Activated CD4-positive, alpha-beta T cell treated with anti-CD3 and anti-CD28 coated beads for 36 hours (primary cell): ENCODE measurements at regions not wholly inside any gene's neighbourhood (a gene's known extent, or its start where the extent isn't known, plus 50 kb on each side); places are given as distances from the start of the nearest gene placed in this dataset.

Source experiments
- ATAC-seq: fragments of 200-7000 bp; cut with Tn5 transposase; one replicate; pipeline ENCODE4 v1.10.0; 2021; ENCODE audit warnings: mild to moderate bottlenecking, moderate library complexity
- CTCF ChIA-PET: fragments of 350-600 bp; sonication (Branson Sonifier 250); formaldehyde crosslinking; loops from one replicate; lab custom pipeline; 2021; ENCODE audit warnings: antibody characterized with exemption; lab: Charles Lee
- POLR2A ChIA-PET: fragments of 350-600 bp; sonication (Branson Sonifier 250); formaldehyde crosslinking; loops from one replicate; lab custom pipeline; 2021; ENCODE audit warnings: antibody characterized with exemption, inconsistent platforms; lab: Charles Lee
- DNase-seq: peaks from one replicate; pipeline ENCODE4 v3.0.0-alpha.2; 2020
- H3K27ac Mint-ChIP-seq: one replicate; pipeline ENCODE4 v1.8.0; 2021; ENCODE audit warnings: mixed read lengths
- H3K27me3 Mint-ChIP-seq: one replicate; pipeline ENCODE4 v1.8.0; 2021; ENCODE audit warnings: mixed read lengths
- H3K36me3 Mint-ChIP-seq: one replicate; pipeline ENCODE4 v1.8.0; 2021; ENCODE audit warnings: low read depth, mixed read lengths
- H3K4me1 Mint-ChIP-seq: one replicate; pipeline ENCODE4 v1.8.0; 2021; ENCODE audit warnings: mixed read lengths
- H3K4me3 Mint-ChIP-seq: one replicate; pipeline ENCODE4 v1.8.0; 2021; ENCODE audit warnings: mild to moderate bottlenecking, moderate library complexity, mixed read lengths
- H3K9me3 Mint-ChIP-seq: one replicate; pipeline ENCODE4 v1.8.0; 2021; ENCODE audit warnings: low read depth, mixed read lengths
- intact Hi-C, 2 experiments: fragments of 100-400 bp; cut with DNase I in 1 of 2; cut with micrococcal nuclease in 1 of 2; formaldehyde crosslinking; loops; one replicate each; pipeline versions ENCODE4 v1.14.2 to v1.15.1; 2022 to 2024; cut with DNase I, micrococcal nuclease

DNA sequence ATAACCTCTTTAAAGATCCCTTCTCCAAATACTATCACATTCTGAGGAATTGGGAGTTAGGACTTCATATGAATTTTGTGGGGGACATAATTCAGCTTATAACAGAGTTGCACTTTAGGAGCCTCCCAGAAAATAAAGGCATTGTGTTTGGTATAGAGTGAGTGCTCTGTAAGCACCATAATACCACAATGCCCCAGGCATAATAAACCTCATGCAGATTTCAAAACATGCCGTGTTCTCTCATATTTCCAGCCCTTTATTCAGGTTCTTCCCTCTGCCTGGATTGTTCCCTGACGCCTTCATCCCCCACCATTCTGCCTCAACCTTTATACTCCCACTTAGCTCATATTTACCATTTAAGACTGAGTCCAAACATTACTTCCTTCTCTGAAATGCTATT lies 398.8 kb upstream of the FAT3 start:
- Mint-ChIP-seq H3K27me3 (no peaks in the 10 kb centered on the region), H3K36me3 (no peaks in the 10 kb centered on the region), H3K27ac (no peak overlapping the region), H3K4me3 (no peak overlapping the region), H3K9me3 (peaks cover 3% of the 10 kb centered on the region), H3K4me1 (no peaks in the 10 kb centered on the region)
- no peak for DNase-seq
- ChIA-PET CTCF (interaction anchor here (0.7 kb wide), 1 partner anchor 1652 kb away, joined by 4 read pairs; no protein-coding TSS in a partner anchor), POLR2A (no interaction called here)
- intact Hi-C loops = no loop called here
- no peak for ATAC-seq

DNA sequence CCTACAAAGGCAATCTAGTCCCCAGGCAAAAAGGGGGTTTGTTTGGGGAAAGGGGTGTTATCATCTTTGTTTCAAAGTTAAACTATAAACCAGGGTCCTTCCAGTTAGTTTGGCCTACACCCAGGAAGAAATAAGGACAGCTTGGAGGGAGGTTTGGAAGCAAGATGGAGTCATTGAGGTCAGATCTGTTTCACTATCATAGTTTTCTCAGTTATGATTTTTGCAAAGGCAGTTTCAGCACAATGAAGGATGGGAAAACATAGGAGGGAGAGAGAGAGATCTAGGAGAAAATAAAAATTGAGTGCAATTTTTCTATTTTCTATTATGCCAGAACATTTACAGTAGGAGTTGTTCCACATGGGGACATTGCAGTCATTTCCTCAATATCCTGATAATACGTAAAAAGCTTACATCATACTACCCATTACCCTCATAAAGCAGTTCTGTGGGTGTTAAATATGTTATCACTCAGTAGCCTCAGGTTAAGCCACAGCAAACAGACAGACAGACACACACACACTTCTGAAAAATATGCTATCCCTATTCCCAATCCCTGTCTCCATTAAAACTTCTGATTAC lies 401.3 kb upstream of the FAT3 start:
- no peaks in the 10 kb centered on the region for H3K27me3 Mint-ChIP-seq
- no peaks in the 10 kb centered on the region for H3K9me3 Mint-ChIP-seq
- ATAC-seq (no peak), DNase-seq (no peak)
- CTCF ChIA-PET = no interaction called here
- POLR2A ChIA-PET = no interaction called here
- intact Hi-C loops = no loop called here
- no peaks in the 10 kb centered on the region for H3K4me1 Mint-ChIP-seq
- H3K36me3 Mint-ChIP-seq = no peaks in the 10 kb centered on the region
- H3K4me3 Mint-ChIP-seq = no peak overlapping the region
- H3K27ac Mint-ChIP-seq = no peak overlapping the region

GRCh38 chr11:91822805-91823204 lies 401.8 kb upstream of the FAT3 start:
- Mint-ChIP-seq H3K4me3 (no peak overlapping the region), H3K9me3 (no peaks in the 10 kb centered on the region), H3K27me3 (no peaks in the 10 kb centered on the region), H3K4me1 (no peaks in the 10 kb centered on the region), H3K27ac (no peak overlapping the region), H3K36me3 (no peaks in the 10 kb centered on the region)
- no peak for ATAC-seq
- no peak for DNase-seq
- CTCF ChIA-PET = no interaction called here
- intact Hi-C loops = no loop called here
- POLR2A ChIA-PET = no interaction called here

DNA sequence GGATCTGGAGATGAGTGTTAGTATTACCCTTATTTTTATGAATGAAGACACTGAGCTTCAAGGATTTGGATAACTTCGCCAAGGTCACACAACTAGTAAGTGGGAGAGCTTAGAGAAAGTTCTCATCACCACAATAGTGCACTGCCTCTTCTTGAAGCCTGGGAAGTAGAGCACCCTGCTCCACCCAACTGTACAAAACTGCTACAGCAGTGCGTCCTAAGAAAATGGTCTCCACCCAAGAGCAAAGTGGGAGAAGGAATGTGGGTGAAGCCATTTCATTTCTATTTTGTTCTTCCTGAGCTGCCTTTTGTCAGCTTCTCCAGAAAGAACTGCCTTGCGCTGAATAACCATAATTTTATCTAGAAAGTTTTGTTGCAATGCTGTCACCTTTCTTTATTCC lies 403.9 kb upstream of the FAT3 start:
- Mint-ChIP-seq H3K36me3 (no peaks in the 10 kb centered on the region), H3K9me3 (peaks cover 3% of the 10 kb centered on the region), H3K4me1 (no peaks in the 10 kb centered on the region), H3K27me3 (no peaks in the 10 kb centered on the region), H3K4me3 (no peak overlapping the region), H3K27ac (no peak overlapping the region)
- ATAC-seq = no peak
- CTCF ChIA-PET = interaction anchor here (0.6 kb wide), 1 partner anchor 63 kb away, joined by 3 read pairs; no protein-coding TSS in a partner anchor
- no peak for DNase-seq
- intact Hi-C loops = no loop called here
- POLR2A ChIA-PET = no interaction called here

DNA sequence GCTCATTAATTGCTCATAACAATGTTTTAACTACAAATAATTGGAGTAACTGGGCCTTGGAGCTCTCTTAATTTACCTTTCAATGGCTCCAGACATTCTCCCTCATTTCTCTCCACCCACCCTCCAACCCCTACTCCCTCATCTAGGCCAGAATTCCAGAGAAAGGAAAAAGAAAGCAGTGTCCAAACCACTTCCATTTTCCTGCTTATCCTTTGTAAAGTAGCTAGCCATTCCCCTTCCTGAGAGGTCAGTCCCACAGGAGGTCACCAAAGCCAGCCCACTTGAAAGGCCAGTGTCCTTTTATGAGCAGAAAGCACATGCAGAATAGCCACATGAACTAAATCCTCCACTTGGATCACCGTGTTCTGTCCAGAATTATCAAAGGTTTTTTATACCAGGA lies 404.8 kb upstream of the FAT3 start:
- H3K9me3 Mint-ChIP-seq = peaks cover 3% of the 10 kb centered on the region
- POLR2A ChIA-PET = no interaction called here

DNA sequence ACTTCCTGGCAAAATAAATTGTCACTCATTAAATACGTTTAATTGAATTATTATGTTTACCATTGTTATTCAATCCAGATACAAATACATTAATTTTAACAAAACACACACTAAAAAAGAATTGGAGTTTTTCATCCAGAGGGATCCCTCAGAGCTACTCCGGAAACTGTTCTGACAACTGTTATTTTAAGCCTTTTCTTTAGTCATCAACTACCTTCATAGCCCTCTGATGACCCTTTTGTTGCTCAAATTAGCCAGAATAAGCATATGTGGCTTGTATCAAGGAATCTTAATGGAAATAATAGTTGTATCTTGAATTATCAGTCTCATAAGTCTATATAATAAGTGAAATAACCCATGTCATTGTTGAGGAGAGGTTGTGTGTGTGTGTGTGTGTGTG lies 405.4 kb upstream of the FAT3 start:
- H3K9me3 Mint-ChIP-seq = peaks cover 3% of the 10 kb centered on the region
- H3K4me3 Mint-ChIP-seq = no peak overlapping the region
- DNase-seq (no peak), ATAC-seq (no peak)
- no peak overlapping the region for H3K27ac Mint-ChIP-seq
- H3K27me3 Mint-ChIP-seq = no peaks in the 10 kb centered on the region
- CTCF ChIA-PET = no interaction called here
- POLR2A ChIA-PET = no interaction called here
- intact Hi-C loops = no loop called here
- H3K4me1 Mint-ChIP-seq = no peaks in the 10 kb centered on the region
- H3K36me3 Mint-ChIP-seq = no peaks in the 10 kb centered on the region

More for the DNA sequence above, 404.8 kb upstream of the FAT3 start:
- ATAC-seq = no peak
- Mint-ChIP-seq H3K4me1 (no peaks in the 10 kb centered on the region), H3K27ac (no peak overlapping the region), H3K27me3 (no peaks in the 10 kb centered on the region), H3K4me3 (no peak overlapping the region), H3K36me3 (no peaks in the 10 kb centered on the region)
- CTCF ChIA-PET = no interaction called here
- DNase-seq = no peak
- intact Hi-C loops = no loop called here

GRCh38 chr11:91817996-91818395 lies 406.6 kb upstream of the FAT3 start:
- H3K9me3 Mint-ChIP-seq = peaks cover 3% of the 10 kb centered on the region
- DNase-seq (no peak), ATAC-seq (no peak)
- H3K36me3 Mint-ChIP-seq = no peaks in the 10 kb centered on the region
- H3K27me3 Mint-ChIP-seq = no peaks in the 10 kb centered on the region
- H3K27ac Mint-ChIP-seq = no peak overlapping the region
- no peak overlapping the region for H3K4me3 Mint-ChIP-seq
- intact Hi-C loops = no loop called here
- ChIA-PET CTCF (no interaction called here), POLR2A (no interaction called here)
- H3K4me1 Mint-ChIP-seq = no peaks in the 10 kb centered on the region

- DNase-seq (no peak), ATAC-seq (no peak)
- Mint-ChIP-seq H3K4me3 (no peak overlapping the region), H3K36me3 (no peaks in the 10 kb centered on the region), H3K27me3 (no peaks in the 10 kb centered on the region), H3K27ac (no peak overlapping the region), H3K4me1 (no peaks in the 10 kb centered on the region), H3K9me3 (peaks cover 5% of the 10 kb centered on the region)
- POLR2A ChIA-PET = no interaction called here
- intact Hi-C loops = no loop called here
- CTCF ChIA-PET = no interaction called here
These were observed 411.4 kb upstream of the FAT3 start for GRCh38 chr11:91813263-91813662.

DNA sequence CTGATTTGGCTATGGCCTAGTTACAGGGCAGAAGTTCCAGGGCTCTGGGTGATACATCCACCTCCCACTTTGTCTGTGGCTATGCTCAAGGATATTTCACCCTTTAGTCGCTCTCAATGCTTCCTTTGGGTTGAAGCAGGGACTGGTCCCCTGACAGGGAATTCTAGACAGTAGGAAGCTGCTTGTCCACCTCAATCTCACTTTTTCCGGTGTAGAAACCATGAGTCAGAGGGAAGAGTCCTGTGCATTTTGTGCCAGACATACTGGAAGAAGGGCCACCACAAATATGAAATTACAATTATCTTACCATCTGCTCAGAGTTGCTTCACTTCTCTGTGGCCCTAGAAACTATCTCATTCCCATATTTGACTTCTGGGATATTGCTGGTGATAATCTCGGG lies 413.7 kb upstream of the FAT3 start:
- Mint-ChIP-seq H3K27ac (no peak overlapping the region), H3K4me3 (no peak overlapping the region), H3K9me3 (peaks cover 4% of the 10 kb centered on the region), H3K36me3 (no peaks in the 10 kb centered on the region), H3K27me3 (no peaks in the 10 kb centered on the region), H3K4me1 (no peaks in the 10 kb centered on the region)
- POLR2A ChIA-PET = no interaction called here
- no peak for ATAC-seq
- no peak for DNase-seq
- CTCF ChIA-PET = no interaction called here
- intact Hi-C loops = no loop called here

GRCh38 chr11:91805293-91805692 lies 419.3 kb upstream of the FAT3 start:
- H3K36me3 Mint-ChIP-seq = no peaks in the 10 kb centered on the region

GRCh38 chr11:91804042-91804441 lies 420.6 kb upstream of the FAT3 start:
- intact Hi-C loops = no loop called here
- no peak overlapping the region for H3K4me3 Mint-ChIP-seq
- no peaks in the 10 kb centered on the region for H3K27me3 Mint-ChIP-seq
- ATAC-seq (no peak), DNase-seq (no peak)
- no peak overlapping the region for H3K27ac Mint-ChIP-seq
- no peaks in the 10 kb centered on the region for H3K36me3 Mint-ChIP-seq
- peaks cover 5% of the 10 kb centered on the region for H3K9me3 Mint-ChIP-seq
- POLR2A ChIA-PET = no interaction called here
- CTCF ChIA-PET = no interaction called here
- no peaks in the 10 kb centered on the region for H3K4me1 Mint-ChIP-seq

More at GRCh38 chr11:91805293-91805692, 419.3 kb upstream of the FAT3 start:
- ATAC-seq = no peak
- no peak overlapping the region for H3K27ac Mint-ChIP-seq
- ChIA-PET CTCF (no interaction called here), POLR2A (no interaction called here)
- intact Hi-C loops = no loop called here
- no peaks in the 10 kb centered on the region for H3K27me3 Mint-ChIP-seq
- DNase-seq = no peak
- H3K4me1 Mint-ChIP-seq = no peaks in the 10 kb centered on the region
- peaks cover 2% of the 10 kb centered on the region for H3K9me3 Mint-ChIP-seq
- H3K4me3 Mint-ChIP-seq = no peak overlapping the region

DNA sequence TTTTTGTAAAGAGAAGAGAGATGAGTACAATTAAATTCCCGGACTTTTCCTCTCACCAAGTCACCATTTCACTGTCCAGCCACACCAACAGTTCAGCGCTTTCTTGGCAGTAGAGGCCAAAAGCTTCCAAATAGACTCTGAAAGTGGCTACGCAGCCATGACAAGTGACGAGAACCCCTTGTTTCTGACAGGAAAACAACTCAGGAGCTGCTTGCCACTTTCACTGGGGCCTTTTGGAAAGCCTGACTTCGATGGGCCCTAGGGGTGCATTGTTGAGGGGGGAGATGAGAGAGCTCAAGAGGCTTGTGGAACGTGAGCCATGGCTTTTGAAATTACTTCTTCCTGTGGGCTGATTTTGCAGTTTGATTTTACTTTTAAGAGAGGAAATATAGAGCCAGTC lies 422.1 kb upstream of the FAT3 start:
- intact Hi-C loops = no loop called here
- Mint-ChIP-seq H3K4me1 (no peaks in the 10 kb centered on the region), H3K4me3 (no peak overlapping the region), H3K27me3 (no peaks in the 10 kb centered on the region), H3K9me3 (peaks cover 7% of the 10 kb centered on the region), H3K36me3 (no peaks in the 10 kb centered on the region), H3K27ac (no peak overlapping the region)
- ATAC-seq = no peak
- ChIA-PET POLR2A (interaction anchor here (0.7 kb wide), 1 partner anchor 484 kb away, joined by 3 read pairs; no protein-coding TSS in a partner anchor), CTCF (no interaction called here)
- DNase-seq = no peak
